ENCODE measurements at regions not wholly inside any gene's neighbourhood (a gene's known extent, or its start where the extent isn't known, plus 50 kb on each side); places are given as distances from the start of the nearest gene placed in this dataset.

DNA sequence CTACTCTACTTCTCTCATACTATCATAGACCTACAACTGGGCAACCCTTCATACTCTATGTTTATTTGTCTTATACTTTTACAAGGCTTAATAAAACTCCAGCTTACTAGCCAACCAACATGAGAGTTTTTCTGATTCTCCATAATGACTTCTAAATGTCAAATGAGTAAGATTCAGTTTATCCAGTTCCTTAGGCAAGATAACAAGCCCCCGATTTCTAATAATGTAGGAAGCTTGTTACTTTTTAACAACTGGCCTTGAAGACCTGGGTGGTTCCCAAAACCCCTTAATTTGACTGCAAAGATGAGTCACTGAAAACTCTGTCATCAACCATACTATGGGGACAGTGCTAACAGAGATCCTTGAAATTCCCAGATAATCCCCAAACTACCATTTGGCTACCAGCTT lies 294.6 kb upstream of the ACTBL2 start:
- Histone ChIP-seq H3K4me1 (peaks cover 18 to 47% (median 30%) of the 10 kb centered on the region in 4 donors), H3K36me3 (no peaks in the 10 kb centered on the region), H3K9me3 (no peaks in the 10 kb centered on the region), H3K27ac (no peak overlapping the region), H3K27me3 (no peaks in the 10 kb centered on the region), H3K4me3 (no peak overlapping the region)
- intact Hi-C loops (cut with DNase I; ENCODE audit: low total_unique reads) = no loop called here
- TF ChIP-seq POLR2AphosphoS5 (IDR thresholded peaks at IDR 0.05) (no peak), EP300 (IDR thresholded peaks at IDR 0.05) (no peak), POLR2A (IDR thresholded peaks at IDR 0.05) (no peak)
- TF ChIP-seq, protein P1, sequence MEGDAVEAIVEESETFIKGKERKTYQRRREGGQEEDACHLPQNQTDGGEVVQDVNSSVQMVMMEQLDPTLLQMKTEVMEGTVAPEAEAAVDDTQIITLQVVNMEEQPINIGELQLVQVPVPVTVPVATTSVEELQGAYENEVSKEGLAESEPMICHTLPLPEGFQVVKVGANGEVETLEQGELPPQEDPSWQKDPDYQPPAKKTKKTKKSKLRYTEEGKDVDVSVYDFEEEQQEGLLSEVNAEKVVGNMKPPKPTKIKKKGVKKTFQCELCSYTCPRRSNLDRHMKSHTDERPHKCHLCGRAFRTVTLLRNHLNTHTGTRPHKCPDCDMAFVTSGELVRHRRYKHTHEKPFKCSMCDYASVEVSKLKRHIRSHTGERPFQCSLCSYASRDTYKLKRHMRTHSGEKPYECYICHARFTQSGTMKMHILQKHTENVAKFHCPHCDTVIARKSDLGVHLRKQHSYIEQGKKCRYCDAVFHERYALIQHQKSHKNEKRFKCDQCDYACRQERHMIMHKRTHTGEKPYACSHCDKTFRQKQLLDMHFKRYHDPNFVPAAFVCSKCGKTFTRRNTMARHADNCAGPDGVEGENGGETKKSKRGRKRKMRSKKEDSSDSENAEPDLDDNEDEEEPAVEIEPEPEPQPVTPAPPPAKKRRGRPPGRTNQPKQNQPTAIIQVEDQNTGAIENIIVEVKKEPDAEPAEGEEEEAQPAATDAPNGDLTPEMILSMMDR (IDR thresholded peaks at IDR 0.05) = no peak
- no peak for DNase-seq
- WGBS, 5 donors = 30 to 65% (median 55%) methylated on average over 1 of the region's 1 CpG

DNA sequence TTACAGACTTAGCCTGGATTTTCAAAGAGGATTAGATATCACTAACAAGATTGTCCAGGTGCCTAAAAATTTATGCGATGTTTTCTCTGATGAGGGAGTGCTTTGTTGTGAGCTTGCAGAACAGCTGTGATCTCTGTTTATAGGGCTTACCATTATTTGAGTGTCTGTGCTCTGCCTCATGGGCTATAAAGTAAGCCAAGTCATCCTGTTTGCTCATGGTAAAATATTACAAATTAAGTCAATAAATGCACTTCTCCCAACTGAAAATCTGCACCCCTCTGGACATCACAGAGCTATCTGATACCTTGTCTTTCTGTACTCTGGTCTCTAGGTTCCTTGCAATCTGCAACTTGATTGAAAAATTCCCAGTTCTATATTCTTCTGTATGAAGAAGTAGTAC lies 293.4 kb upstream of the ACTBL2 start:
- intact Hi-C loops (cut with DNase I; ENCODE audit: low total_unique reads) = no loop called here
- Histone ChIP-seq H3K36me3 (no peaks in the 10 kb centered on the region), H3K27ac (no peak overlapping the region), H3K27me3 (no peaks in the 10 kb centered on the region), H3K9me3 (no peaks in the 10 kb centered on the region), H3K4me1 (peaks cover 18 to 47% (median 30%) of the 10 kb centered on the region in 4 donors), H3K4me3 (no peak overlapping the region)
- no peak for DNase-seq
- 34 to 67% (median 45%) methylated on average over 1 of the region's 1 CpG for WGBS, 5 donors
- no peak for TF ChIP-seq POLR2A (IDR thresholded peaks at IDR 0.05)
- TF ChIP-seq, protein P1 (IDR thresholded peaks at IDR 0.05) = no peak
- TF ChIP-seq EP300 (IDR thresholded peaks at IDR 0.05) = no peak
- no peak for TF ChIP-seq POLR2AphosphoS5 (IDR thresholded peaks at IDR 0.05)

DNA sequence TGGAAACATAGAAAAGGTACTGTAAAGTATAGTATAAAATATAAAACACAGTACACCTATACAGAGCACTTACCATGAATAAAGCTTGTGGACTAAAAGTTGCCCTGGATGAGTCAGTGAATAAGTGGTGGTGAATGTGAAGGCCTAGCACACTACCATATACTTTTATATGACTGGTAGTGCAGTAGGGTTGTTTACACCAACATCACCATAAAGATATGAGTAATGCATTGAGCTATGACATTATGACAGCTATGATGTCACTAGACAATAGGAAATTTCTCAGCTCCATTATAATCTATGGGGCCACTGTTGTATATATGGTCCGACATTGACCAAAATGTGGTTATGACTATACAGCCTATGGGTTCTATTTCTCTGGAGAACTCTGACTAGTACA lies 291.8 kb upstream of the ACTBL2 start:
- Histone ChIP-seq H3K4me1 (peaks cover 7 to 35% (median 19%) of the 10 kb centered on the region in 4 donors), H3K4me3 (no peak overlapping the region), H3K27ac (no peak overlapping the region), H3K27me3 (no peaks in the 10 kb centered on the region), H3K9me3 (no peaks in the 10 kb centered on the region), H3K36me3 (no peaks in the 10 kb centered on the region)
- no peak for DNase-seq
- intact Hi-C loops (cut with DNase I; ENCODE audit: low total_unique reads) = no loop called here
- no peak for TF ChIP-seq POLR2A (IDR thresholded peaks at IDR 0.05)
- TF ChIP-seq, protein P1 (IDR thresholded peaks at IDR 0.05) = no peak
- TF ChIP-seq POLR2AphosphoS5 (IDR thresholded peaks at IDR 0.05) = no peak
- TF ChIP-seq EP300 (IDR thresholded peaks at IDR 0.05) = no peak
- 82 to 100% (median 96%) methylated on average over 1 of the region's 1 CpG for WGBS, 5 donors

DNA sequence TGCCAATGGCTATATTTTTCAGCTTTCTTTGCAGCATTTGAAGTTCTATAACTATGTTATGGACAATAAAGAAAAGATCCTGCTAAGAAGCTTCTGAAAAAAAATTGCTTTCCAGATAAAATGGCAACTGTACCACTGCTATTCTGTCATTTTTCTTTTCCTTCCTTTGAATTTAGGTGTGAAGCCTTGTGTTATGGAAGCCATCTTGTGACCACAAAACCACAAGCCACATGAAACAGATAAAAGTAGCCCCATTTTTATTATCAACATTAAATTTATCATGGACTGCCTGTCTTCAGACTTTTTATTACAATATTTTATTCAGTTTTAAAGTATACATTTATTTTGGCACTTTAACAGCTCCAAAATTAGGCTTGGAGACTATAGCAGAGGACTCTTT lies 289.9 kb upstream of the ACTBL2 start:
- TF ChIP-seq, protein P1 (IDR thresholded peaks at IDR 0.05) = no peak
- TF ChIP-seq EP300 (IDR thresholded peaks at IDR 0.05) = no peak
- TF ChIP-seq POLR2A (IDR thresholded peaks at IDR 0.05) = no peak
- no peak for TF ChIP-seq POLR2AphosphoS5 (IDR thresholded peaks at IDR 0.05)
- H3K27ac ChIP-seq = no peak overlapping the region
- intact Hi-C loops (cut with DNase I; ENCODE audit: low total_unique reads) = no loop called here

More for the DNA sequence above, 289.9 kb upstream of the ACTBL2 start:
- H3K27me3 ChIP-seq = no peaks in the 10 kb centered on the region
- no peaks in the 10 kb centered on the region for H3K9me3 ChIP-seq
- H3K36me3 ChIP-seq = no peaks in the 10 kb centered on the region
- H3K4me3 ChIP-seq = no peak overlapping the region
- no peak for DNase-seq
- H3K4me1 ChIP-seq = peaks cover 5 to 18% (median 11%) of the 10 kb centered on the region in 4 donors

All from stomach (tissue), 8 donors.